ENCODE measurements at regions not wholly inside any gene's neighbourhood (a gene's known extent, or its start where the extent isn't known, plus 50 kb on each side); places are given as distances from the start of the nearest gene placed in this dataset.

DNA sequence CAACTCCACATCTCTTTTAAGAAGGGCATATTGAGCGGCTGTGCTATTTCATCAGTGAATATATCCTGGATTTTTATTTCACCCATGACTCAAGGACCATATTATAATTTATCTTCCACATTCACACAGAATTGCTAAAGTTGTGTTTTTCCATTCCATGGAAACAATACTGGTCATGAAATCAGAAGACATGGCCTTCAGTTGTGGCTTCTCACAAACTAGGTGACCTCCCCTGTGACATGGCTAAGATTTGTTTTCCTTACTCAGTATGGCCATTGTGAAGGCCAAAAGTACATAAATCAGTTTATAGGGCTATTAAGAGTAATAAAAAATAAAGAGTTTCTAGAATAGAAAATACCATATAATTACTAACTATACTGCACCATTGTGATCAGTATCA, 415.6 kb downstream of the OXSM start:
- Mint-ChIP-seq H3K36me3 (ENCODE audit: low read depth) (no peaks in the 10 kb centered on the region), H3K27ac (ENCODE audit: unreplicated experiment) (no peak overlapping the region), H3K9me3 (no peaks in the 10 kb centered on the region), H3K4me3 (no peak overlapping the region), H3K4me1 (no peaks in the 10 kb centered on the region), H3K27me3 (ENCODE audit: low read depth) (no peaks in the 10 kb centered on the region)
- no peak for DNase-seq (ENCODE audit: low read depth, low spot score)
- TF ChIP-seq, protein P1, sequence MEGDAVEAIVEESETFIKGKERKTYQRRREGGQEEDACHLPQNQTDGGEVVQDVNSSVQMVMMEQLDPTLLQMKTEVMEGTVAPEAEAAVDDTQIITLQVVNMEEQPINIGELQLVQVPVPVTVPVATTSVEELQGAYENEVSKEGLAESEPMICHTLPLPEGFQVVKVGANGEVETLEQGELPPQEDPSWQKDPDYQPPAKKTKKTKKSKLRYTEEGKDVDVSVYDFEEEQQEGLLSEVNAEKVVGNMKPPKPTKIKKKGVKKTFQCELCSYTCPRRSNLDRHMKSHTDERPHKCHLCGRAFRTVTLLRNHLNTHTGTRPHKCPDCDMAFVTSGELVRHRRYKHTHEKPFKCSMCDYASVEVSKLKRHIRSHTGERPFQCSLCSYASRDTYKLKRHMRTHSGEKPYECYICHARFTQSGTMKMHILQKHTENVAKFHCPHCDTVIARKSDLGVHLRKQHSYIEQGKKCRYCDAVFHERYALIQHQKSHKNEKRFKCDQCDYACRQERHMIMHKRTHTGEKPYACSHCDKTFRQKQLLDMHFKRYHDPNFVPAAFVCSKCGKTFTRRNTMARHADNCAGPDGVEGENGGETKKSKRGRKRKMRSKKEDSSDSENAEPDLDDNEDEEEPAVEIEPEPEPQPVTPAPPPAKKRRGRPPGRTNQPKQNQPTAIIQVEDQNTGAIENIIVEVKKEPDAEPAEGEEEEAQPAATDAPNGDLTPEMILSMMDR (conservative IDR thresholded peaks at IDR 0.05) = no peak

DNA sequence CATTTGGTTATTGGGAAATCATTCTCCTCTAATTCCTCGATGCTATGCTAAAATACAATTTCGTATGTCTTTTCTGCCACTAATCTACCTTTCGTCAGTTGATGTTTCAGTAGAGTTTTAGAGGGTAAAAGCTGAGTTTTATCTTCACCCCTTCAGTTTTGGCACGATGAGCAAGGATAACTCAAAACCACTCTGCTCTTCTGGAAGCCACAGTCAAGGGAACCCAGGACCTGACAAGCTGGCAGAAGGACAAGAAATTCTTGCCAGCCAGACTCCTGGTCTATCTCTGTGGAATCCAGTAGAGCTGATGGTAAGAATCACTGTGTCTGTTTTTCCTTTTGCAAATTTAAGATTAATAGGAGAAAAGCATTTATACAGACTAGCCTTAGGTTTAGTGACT, 414.4 kb upstream of the LRRC3B start:
- no peaks in the 10 kb centered on the region for H3K27me3 Mint-ChIP-seq (ENCODE audit: low read depth)
- no peak overlapping the region for H3K4me3 Mint-ChIP-seq
- DNase-seq (ENCODE audit: low read depth, low spot score) = no peak
- H3K4me1 Mint-ChIP-seq = no peaks in the 10 kb centered on the region
- H3K27ac Mint-ChIP-seq (ENCODE audit: unreplicated experiment) = no peak overlapping the region
- H3K36me3 Mint-ChIP-seq (ENCODE audit: low read depth) = no peaks in the 10 kb centered on the region
- peaks cover 6% of the 10 kb centered on the region for H3K9me3 Mint-ChIP-seq
- TF ChIP-seq, protein P1 (conservative IDR thresholded peaks at IDR 0.05) = no peak

DNA sequence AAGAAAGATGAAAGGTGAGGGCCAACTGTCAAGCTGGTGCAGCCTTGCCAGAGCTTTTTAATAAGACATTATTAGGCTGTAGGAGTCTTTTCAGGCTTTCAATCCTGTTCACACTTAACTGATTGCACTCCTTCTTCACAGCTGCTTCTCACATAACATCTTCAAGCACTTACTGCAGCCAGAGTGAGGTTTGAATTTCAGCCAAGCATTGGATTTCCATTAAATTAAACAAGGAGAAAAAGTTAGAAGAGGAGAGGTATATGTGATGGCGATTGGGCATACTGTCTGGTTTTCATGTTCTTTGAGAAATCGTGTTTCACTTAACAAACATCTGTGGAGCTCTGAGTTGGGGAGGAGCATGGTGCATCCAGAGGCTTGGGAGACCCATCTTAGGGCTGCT, 392.8 kb upstream of the LRRC3B start:
- H3K4me1 Mint-ChIP-seq = no peaks in the 10 kb centered on the region
- no peak overlapping the region for H3K4me3 Mint-ChIP-seq
- no peaks in the 10 kb centered on the region for H3K27me3 Mint-ChIP-seq (ENCODE audit: low read depth)
- peaks cover 3% of the 10 kb centered on the region for H3K9me3 Mint-ChIP-seq
- H3K36me3 Mint-ChIP-seq (ENCODE audit: low read depth) = no peaks in the 10 kb centered on the region
- no peak for DNase-seq (ENCODE audit: low read depth, low spot score)
- TF ChIP-seq, protein P1 (conservative IDR thresholded peaks at IDR 0.05) = no peak
- no peak overlapping the region for H3K27ac Mint-ChIP-seq (ENCODE audit: unreplicated experiment)

DNA sequence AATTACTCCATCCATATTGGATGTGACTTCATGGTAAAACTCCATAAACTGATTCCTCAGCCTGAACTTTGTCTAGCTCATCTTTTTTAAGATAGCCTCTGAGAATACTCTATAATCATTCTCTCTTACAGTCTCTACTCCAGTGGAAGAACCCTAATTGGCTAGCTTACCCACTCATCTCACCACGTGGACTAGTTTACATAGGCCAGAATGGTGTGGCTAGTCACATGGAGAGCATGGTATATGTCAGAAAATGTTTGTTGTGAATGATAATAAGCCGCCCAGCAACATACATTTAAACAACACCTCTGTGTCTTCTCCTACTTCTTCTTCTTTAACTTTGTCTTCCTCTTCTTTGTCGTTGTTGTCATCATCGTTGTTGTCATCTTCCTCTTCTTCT, 389.2 kb upstream of the LRRC3B start:
- H3K9me3 Mint-ChIP-seq = peaks cover 5% of the 10 kb centered on the region
- H3K36me3 Mint-ChIP-seq (ENCODE audit: low read depth) = no peaks in the 10 kb centered on the region
- no peak for DNase-seq (ENCODE audit: low read depth, low spot score)
- no peak overlapping the region for H3K4me3 Mint-ChIP-seq
- TF ChIP-seq, protein P1 (conservative IDR thresholded peaks at IDR 0.05) = no peak
- no peaks in the 10 kb centered on the region for H3K27me3 Mint-ChIP-seq (ENCODE audit: low read depth)
- H3K27ac Mint-ChIP-seq (ENCODE audit: unreplicated experiment) = no peak overlapping the region
- no peaks in the 10 kb centered on the region for H3K4me1 Mint-ChIP-seq

DNA sequence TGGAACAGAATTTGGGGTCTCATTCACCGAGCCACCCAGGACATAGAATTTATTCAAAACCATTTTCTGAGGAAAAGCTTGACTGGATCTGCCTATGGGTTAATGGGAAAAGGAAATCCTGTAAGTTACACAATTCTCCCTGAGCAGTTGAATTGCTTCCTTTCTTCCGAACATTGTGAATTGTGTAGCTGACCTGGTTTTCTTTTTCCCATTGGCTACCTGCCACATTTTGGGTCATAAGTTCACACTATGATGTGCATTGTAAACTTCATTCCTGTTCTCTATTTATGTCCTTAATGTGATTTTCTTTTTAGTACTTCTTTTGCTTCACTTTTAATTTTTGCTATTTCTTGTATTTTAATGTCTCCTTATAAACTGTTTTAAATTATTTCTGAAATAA, 386.0 kb upstream of the LRRC3B start:
- Mint-ChIP-seq H3K4me1 (no peaks in the 10 kb centered on the region), H3K9me3 (peaks cover 7% of the 10 kb centered on the region), H3K27ac (ENCODE audit: unreplicated experiment) (no peak overlapping the region), H3K27me3 (ENCODE audit: low read depth) (no peaks in the 10 kb centered on the region), H3K36me3 (ENCODE audit: low read depth) (no peaks in the 10 kb centered on the region), H3K4me3 (no peak overlapping the region)
- TF ChIP-seq, protein P1 (conservative IDR thresholded peaks at IDR 0.05) = no peak
- DNase-seq (ENCODE audit: low read depth, low spot score) = no peak

Data from neural crest cell (in vitro differentiated cells).